Esophagus squamous epithelium (tissue), 4 donors: ENCODE measurements at regions not wholly inside any gene's neighbourhood (a gene's known extent, or its start where the extent isn't known, plus 50 kb on each side); places are given as distances from the start of the nearest gene placed in this dataset.

ENCODE experiments used
- POLR2A ChIP-seq, 4 donors: fragments of 450-650 bp; IDR thresholded peaks; one replicate each; pipeline ENCODE4 v1.6.1; 2017; ENCODE audit warnings: antibody characterized with exemption in 4 of 4, mild to moderate bottlenecking in 4 of 4, moderate library complexity in 3 of 4
- TF ChIP-seq, protein P1 (sequence below), 6 experiments: fragments of 450-650 bp in 4 of 6; fragments of 200-600 bp in 2 of 6; sonication (generic) in 2 of 6; IDR thresholded peaks; one replicate each; pipeline ENCODE4 v1.5.1; 2016 to 2019; ENCODE audit warnings: antibody characterized with exemption in 6 of 6, mild to moderate bottlenecking in 4 of 6, moderate library complexity in 4 of 6

DNA sequence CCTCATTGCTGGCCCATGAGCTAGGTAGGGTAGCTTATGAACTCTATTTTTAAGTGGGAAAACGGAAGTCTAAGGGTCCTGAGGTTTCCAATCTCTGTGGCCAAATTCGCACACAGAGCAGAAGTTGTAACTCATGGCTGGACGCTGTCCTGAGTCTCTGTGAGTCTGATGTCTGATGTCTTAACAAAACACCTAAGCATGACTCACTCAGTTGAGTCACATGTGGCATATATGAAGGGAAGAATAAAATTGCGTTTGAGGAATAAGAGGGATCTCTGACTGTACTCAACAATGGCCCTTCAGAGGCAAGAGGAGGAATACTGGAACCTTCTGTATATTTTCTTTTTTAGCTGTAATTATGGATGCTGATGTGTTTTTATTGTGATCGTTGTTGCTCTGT is 569.7 kb downstream of the RIT2 start:
- no peak for TF ChIP-seq POLR2A (IDR thresholded peaks at IDR 0.05)
- TF ChIP-seq, protein P1, sequence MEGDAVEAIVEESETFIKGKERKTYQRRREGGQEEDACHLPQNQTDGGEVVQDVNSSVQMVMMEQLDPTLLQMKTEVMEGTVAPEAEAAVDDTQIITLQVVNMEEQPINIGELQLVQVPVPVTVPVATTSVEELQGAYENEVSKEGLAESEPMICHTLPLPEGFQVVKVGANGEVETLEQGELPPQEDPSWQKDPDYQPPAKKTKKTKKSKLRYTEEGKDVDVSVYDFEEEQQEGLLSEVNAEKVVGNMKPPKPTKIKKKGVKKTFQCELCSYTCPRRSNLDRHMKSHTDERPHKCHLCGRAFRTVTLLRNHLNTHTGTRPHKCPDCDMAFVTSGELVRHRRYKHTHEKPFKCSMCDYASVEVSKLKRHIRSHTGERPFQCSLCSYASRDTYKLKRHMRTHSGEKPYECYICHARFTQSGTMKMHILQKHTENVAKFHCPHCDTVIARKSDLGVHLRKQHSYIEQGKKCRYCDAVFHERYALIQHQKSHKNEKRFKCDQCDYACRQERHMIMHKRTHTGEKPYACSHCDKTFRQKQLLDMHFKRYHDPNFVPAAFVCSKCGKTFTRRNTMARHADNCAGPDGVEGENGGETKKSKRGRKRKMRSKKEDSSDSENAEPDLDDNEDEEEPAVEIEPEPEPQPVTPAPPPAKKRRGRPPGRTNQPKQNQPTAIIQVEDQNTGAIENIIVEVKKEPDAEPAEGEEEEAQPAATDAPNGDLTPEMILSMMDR (IDR thresholded peaks at IDR 0.05), result no peak
